ENCODE measurements at regions not wholly inside any gene's neighbourhood (a gene's known extent, or its start where the extent isn't known, plus 50 kb on each side); places are given as distances from the start of the nearest gene placed in this dataset.

- intact Hi-C loops (cut with DNase I; ENCODE audit: low total_unique reads) = no loop called here
- H3K27me3 ChIP-seq (replicated peaks in 1 of 7) = peaks cover 0 to 4% (median 0%) of the 10 kb centered on the region in 7 donors
- H3K27ac ChIP-seq = no peak overlapping the region
- H3K9me3 ChIP-seq = no peaks in the 10 kb centered on the region
- no peaks in the 10 kb centered on the region for H3K36me3 ChIP-seq
- no peak for DNase-seq
- no peaks in the 10 kb centered on the region for H3K4me1 ChIP-seq
- WGBS, 5 donors = 74 to 92% (median 88%) methylated on average over 2 of the region's 2 CpGs
- H3K4me3 ChIP-seq = no peak overlapping the region
- no peak for TF ChIP-seq CTCF (IDR thresholded peaks at IDR 0.05 in 8 of 11, conservative IDR thresholded peaks at IDR 0.05 in 3 of 11)
- TF ChIP-seq POLR2AphosphoS5 (IDR thresholded peaks at IDR 0.05) = no peak
- no peak for TF ChIP-seq POLR2A (IDR thresholded peaks at IDR 0.05)
Measured at GRCh38 chr10:111177379-111177778, 100.5 kb downstream of the ADRA2A start.

GRCh38 chr10:111179514-111179913 is 102.7 kb downstream of the ADRA2A start:
- TF ChIP-seq CTCF (IDR thresholded peaks at IDR 0.05 in 8 of 11, conservative IDR thresholded peaks at IDR 0.05 in 3 of 11) (no peak), POLR2AphosphoS5 (IDR thresholded peaks at IDR 0.05) (no peak), POLR2A (IDR thresholded peaks at IDR 0.05) (no peak)
- Histone ChIP-seq H3K4me3 (no peak overlapping the region), H3K4me1 (no peaks in the 10 kb centered on the region), H3K36me3 (no peaks in the 10 kb centered on the region), H3K27me3 (replicated peaks in 1 of 7) (peaks cover 0 to 10% (median 0%) of the 10 kb centered on the region in 7 donors), H3K27ac (no peak overlapping the region), H3K9me3 (no peaks in the 10 kb centered on the region)
- intact Hi-C loops (cut with DNase I; ENCODE audit: low total_unique reads) = no loop called here
- DNase-seq = no peak
- 75 to 80% (median 79%) methylated on average over 2 of the region's 2 CpGs for WGBS, 5 donors

- no peak for TF ChIP-seq POLR2A (IDR thresholded peaks at IDR 0.05)
- no peak for TF ChIP-seq CTCF (IDR thresholded peaks at IDR 0.05 in 8 of 11, conservative IDR thresholded peaks at IDR 0.05 in 3 of 11)
- TF ChIP-seq POLR2AphosphoS5 (IDR thresholded peaks at IDR 0.05) = no peak
- no peak overlapping the region for H3K27ac ChIP-seq
- no peak for DNase-seq
- no peaks in the 10 kb centered on the region for H3K9me3 ChIP-seq
- peaks cover 0 to 10% (median 0%) of the 10 kb centered on the region in 7 donors for H3K27me3 ChIP-seq (replicated peaks in 1 of 7)
- intact Hi-C loops (cut with DNase I; ENCODE audit: low total_unique reads) = no loop called here
- WGBS, 5 donors = 88 to 100% (median 93%) methylated on average over 1 of the region's 1 CpG
- no peaks in the 10 kb centered on the region for H3K36me3 ChIP-seq
- no peak overlapping the region for H3K4me3 ChIP-seq
- H3K4me1 ChIP-seq = no peaks in the 10 kb centered on the region
Measured at GRCh38 chr10:111186358-111186757, 109.5 kb downstream of the ADRA2A start.

GRCh38 chr10:111187096-111187495 is 110.3 kb downstream of the ADRA2A start:
- Histone ChIP-seq H3K27me3 (replicated peaks in 1 of 7) (peaks cover 0 to 10% (median 0%) of the 10 kb centered on the region in 7 donors), H3K36me3 (no peaks in the 10 kb centered on the region), H3K9me3 (no peaks in the 10 kb centered on the region), H3K4me1 (no peaks in the 10 kb centered on the region), H3K4me3 (no peak overlapping the region), H3K27ac (no peak overlapping the region)
- TF ChIP-seq POLR2A (IDR thresholded peaks at IDR 0.05) (no peak), POLR2AphosphoS5 (IDR thresholded peaks at IDR 0.05) (no peak), CTCF (IDR thresholded peaks at IDR 0.05 in 8 of 11, conservative IDR thresholded peaks at IDR 0.05 in 3 of 11) (no peak)
- no peak for DNase-seq
- intact Hi-C loops (cut with DNase I; ENCODE audit: low total_unique reads) = no loop called here
- 64 to 86% (median 79%) methylated on average over 4 of the region's 4 CpGs for WGBS, 5 donors

Data from spleen (tissue), 11 donors.